K562 (cell line): ENCODE measurements at regions not wholly inside any gene's neighbourhood (a gene's known extent, or its start where the extent isn't known, plus 50 kb on each side); places are given as distances from the start of the nearest gene placed in this dataset.

Experiments
- ADNP ChIP-seq: fragments of 200-800 bp; sonication (Bioruptor generic); IDR thresholded peaks from 2 replicates; pipeline ENCODE4 v1.6.1; 2016; ENCODE audit warnings: missing genetic modification characterization, missing compliant biosample characterization
- E2F5 ChIP-seq: sonication (generic); formaldehyde crosslinking; IDR thresholded peaks from 2 replicates; pipeline ENCODE4 v1.8.0; 2022; ENCODE audit warnings: mild to moderate bottlenecking, missing genetic modification reagents
- E2F8 ChIP-seq: fragments of 450-650 bp; IDR thresholded peaks from 2 replicates; pipeline ENCODE4 v1.7.1; 2018; ENCODE audit warnings: mild to moderate bottlenecking, low read depth; ENCODE audit not compliant: partially characterized antibody
- ERF ChIP-seq: fragments of 450-650 bp; formaldehyde crosslinking; IDR thresholded peaks from 2 replicates; pipeline ENCODE4 v1.4.0; 2020; ENCODE audit warnings: mild to moderate bottlenecking, mixed read lengths
- HOMEZ ChIP-seq: fragments of 250-450 bp; sonication (Bioruptor Pico); IDR thresholded peaks from 2 replicates; pipeline ENCODE4 v1.4.0; 2020; ENCODE audit warnings: mild to moderate bottlenecking, moderate library complexity
- KAT2B ChIP-seq: IDR thresholded peaks from one replicate; pipeline ENCODE4 v1.6.1; 2012; ENCODE audit warnings: low read depth, mild to moderate bottlenecking, control low read depth, inconsistent platforms, low read length, moderate library complexity
- MLX ChIP-seq, 2 experiments: fragments of 450-650 bp in 1 of 2; sonication (generic) in 1 of 2; formaldehyde crosslinking; conservative IDR thresholded peaks; 2 replicates each; pipeline versions ENCODE4 v1.4.0 to v1.8.1; 2020 to 2022; ENCODE audit warnings: mild to moderate bottlenecking in 1 of 2, missing genetic modification reagents in 1 of 2
- NCOR1 ChIP-seq: fragments of 450-650 bp; IDR thresholded peaks from 2 replicates; pipeline ENCODE4 v1.6.1; 2016; ENCODE audit warnings: mild to moderate bottlenecking, moderate library complexity
- PCBP1 ChIP-seq: fragments of 200-400 bp; formaldehyde crosslinking; IDR thresholded peaks from 2 replicates; pipeline ENCODE4 v1.6.1; 2018; ENCODE audit warnings: mild to moderate bottlenecking, low read depth, low read length; ENCODE audit not compliant: poor library complexity, severe bottlenecking
- PRMT5 ChIP-seq: sonication (generic); formaldehyde crosslinking; IDR thresholded peaks from 2 replicates; pipeline ENCODE4 v1.5.0; 2020; ENCODE audit warnings: missing genetic modification reagents
- SMAD2 ChIP-seq: fragments of 150-350 bp; IDR thresholded peaks from 2 replicates; pipeline ENCODE4 v1.6.1; 2014; ENCODE audit warnings: low read depth, mild to moderate bottlenecking, low read length
- ZBTB33 ChIP-seq: sonication (generic); formaldehyde crosslinking; IDR thresholded peaks from 2 replicates; pipeline ENCODE4 v1.8.1; 2023; ENCODE audit warnings: mild to moderate bottlenecking, missing genetic modification reagents
- ZEB2 ChIP-seq: fragments of 450-650 bp; IDR thresholded peaks from 2 replicates; pipeline ENCODE4 v1.6.1; 2016
- ZMIZ1 ChIP-seq, 2 experiments: fragments of 150-350 bp in 1 of 2; IDR thresholded peaks; 2 replicates each; pipeline ENCODE4 v1.6.1; 2012 to 2016; ENCODE audit warnings: low read depth in 2 of 2, low read length in 2 of 2, mild to moderate bottlenecking in 1 of 2, moderate library complexity in 1 of 2

- TF ChIP-seq ERF (CRISPR knock-in tag) (no peak), ADNP (tag) (0 out of 2 replicates have a peak, but pooled peaks have one; percentile 51), HOMEZ (CRISPR knock-in tag) (no peak), ZEB2 (0 out of 2 replicates have a peak, but pooled peaks have one; percentile 23), ZMIZ1 (IDR thresholded peaks at IDR 0.05; ENCODE audit: low read depth in 2 of 2, low read length in 2 of 2) (no peak), PCBP1 (peak; percentile 50), PRMT5 (CRISPR knock-in tag) (no peak), KAT2B (no peak), MLX (CRISPR knock-in tag; conservative IDR thresholded peaks at IDR 0.05) (no peak), E2F8 (no peak), ZBTB33 (CRISPR knock-in tag) (peak; percentile 81; the same call in 1 of the 2 replicates), E2F5 (no peak), SMAD2 (no peak), NCOR1 (no peak)
These were observed 96.6 kb upstream of the CIBAR2 start (continued) for GRCh38 chr16:85208643-85209520.
